Activated CD8-positive, alpha-beta memory T cell treated with anti-CD3 and anti-CD28 coated beads for 4 hours (primary cell): ENCODE measurements at regions not wholly inside any gene's neighbourhood (a gene's known extent, or its start where the extent isn't known, plus 50 kb on each side); places are given as distances from the start of the nearest gene placed in this dataset.

Experiments used
- DNase-seq, 2 donors: peaks; one replicate each; pipeline ENCODE4 v3.0.0-alpha.2; 2020; ENCODE audit warnings: low read depth in 2 of 2

- no peak for DNase-seq
Observed at GRCh38 chr2:38450509-38450908, 73.4 kb upstream of the ATL2 start.

DNA sequence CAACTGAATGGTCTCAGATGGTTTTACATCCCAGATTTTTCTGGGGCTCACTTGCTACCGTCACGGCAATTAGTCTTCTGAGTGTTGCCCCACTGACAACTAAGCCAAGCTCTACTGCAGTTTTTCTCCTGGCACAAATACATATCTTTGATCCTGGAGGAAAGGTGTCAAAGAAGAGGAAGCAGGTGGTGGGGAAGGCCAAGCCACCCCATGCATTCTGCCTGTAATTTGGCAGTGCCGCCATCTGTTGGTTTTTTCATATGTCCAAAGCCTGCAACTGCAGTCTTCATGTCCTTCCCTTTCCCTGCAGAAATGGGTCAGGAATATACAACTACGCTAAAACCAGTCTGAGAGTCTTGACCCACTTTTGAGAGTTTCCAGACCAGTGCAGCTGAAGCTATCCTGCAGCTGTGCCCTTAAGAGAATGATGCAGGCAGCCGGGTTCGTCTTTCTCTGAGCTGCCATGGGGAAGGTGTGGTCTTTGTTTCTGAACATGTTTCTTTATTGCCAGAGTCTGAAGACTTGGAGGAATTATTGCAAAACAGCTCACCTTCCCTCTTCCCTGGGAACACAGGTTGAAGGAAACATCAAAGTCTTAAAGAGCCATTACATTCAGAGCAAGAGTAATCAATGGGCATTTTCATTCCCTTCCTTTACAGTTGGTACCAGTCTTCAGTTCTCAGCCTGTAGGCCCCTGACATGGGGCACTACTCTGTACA lies 71.8 kb upstream of the ATL2 start:
- DNase-seq = no peak

GRCh38 chr2:38446906-38447561 lies 70.0 kb upstream of the ATL2 start:
- DNase-seq = no peak

DNA sequence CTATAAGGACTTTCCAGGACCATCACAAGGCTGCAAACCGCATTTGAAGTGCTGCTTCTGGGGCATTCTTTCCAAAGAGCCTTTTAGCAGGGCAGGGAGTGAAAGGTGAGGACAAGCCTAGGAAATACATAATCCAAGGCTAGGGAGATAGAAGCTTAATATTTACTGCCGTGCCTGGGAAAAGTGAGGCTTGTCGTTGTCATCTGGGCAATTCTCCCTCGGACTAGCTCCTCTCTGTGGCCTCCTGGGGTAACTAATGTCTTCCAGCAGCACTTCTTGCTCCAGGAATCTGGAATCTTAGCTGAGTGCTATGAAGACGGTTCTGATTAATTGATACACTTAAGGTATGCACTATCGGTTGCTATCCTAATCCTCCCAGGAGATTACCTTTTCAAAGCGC lies 69.3 kb upstream of the ATL2 start:
- DNase-seq = no peak

DNA sequence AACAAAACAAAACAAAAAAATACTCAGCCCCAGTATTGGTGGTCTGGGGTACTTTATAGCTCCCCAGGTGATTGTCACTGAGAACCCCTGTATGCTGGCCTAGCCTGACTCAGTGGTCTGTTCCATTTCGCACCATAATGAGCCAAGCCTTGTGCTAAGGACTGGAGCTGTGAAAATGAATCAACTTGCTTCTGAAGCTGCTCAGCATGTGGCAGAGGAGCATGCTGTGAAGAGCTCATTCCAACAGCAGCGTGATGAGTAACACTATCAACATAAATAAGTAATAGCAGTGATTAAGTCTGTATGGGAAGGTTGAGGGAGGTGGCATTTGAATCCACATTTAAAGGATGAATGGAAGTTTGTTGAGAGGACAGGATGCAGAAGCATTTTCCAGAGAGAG lies 67.2 kb upstream of the ATL2 start:
- no peak for DNase-seq

DNA sequence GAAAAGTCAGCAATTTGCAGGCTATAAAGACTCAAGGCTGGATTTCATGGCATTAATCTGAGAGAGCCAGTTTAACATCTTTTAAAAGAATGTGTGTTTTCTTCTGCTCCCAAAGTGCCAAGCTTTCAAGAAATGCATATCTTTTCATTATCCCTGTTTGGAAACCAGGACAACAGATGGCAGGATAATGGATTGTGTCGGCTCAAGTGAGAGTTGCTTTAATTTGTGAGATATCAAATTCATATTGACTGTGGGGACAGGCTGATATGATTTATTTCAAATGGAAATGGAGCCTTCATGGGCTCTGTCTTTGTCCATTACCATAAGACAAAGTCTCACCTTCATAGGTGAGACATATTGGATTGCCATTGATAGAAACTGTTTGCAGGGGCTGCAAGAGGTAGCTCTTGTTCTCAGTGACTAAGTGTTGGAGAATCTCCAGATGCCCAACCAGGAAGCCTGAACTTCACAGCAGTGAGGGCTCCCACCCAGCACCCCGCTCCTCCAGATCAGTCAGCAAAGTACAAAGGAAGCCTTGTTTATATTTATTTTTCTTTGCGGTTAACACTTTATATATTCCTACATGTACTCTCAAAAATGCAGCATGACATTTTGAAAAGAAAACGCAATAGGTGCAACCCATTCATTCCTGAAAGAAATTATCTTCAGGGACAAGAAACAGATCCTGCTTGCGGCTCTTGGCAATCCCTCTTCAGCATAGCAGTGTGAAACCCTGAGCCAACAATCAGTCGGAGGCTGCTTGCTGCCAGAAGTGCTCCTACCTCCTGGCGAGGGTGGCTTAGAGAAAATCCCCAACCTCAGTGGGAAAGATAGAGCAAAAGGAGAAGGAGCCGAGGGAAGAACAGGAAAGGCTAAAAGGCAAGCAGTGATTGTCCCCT lies 65.8 kb upstream of the ATL2 start:
- no peak for DNase-seq

DNA sequence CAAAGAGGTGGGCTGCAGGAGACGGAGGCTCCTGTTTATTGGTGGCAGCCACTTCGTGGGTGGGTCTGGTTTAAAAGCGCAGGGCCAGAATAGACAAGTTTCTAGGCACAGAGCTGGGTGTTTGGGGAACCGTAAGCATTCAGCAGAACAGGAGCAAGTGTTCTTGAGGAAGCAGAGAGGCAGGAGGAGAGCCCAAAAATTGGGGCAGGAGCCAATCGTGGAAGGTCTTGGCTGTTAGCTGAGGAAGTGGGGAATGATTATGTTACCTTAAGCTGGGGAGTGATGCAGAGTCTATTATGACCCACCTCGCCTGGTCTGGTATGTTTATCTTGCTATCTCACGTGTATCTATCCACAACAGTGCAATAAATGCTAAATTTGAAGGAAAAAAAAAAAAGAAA lies 64.3 kb upstream of the ATL2 start:
- DNase-seq = no peak

DNA sequence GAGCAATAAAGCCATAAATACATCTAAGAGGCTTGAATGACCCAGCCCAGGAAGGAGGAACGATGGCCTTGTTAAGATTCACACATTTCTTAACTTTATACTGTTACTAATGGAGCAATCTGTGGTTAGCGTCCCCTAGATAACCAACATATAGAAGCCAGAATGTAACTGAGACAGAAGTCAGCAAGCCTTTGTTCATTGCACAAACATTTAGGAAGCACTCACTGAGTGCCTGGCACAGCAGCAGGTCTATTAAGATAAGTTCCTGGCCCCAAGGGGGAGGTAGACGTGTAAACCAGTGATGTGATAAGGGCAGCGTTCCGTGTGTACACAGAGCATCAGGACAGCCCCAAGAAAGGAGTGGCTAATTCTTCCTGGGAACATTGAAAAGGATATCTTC lies 63.6 kb upstream of the ATL2 start:
- DNase-seq = no peak

DNA sequence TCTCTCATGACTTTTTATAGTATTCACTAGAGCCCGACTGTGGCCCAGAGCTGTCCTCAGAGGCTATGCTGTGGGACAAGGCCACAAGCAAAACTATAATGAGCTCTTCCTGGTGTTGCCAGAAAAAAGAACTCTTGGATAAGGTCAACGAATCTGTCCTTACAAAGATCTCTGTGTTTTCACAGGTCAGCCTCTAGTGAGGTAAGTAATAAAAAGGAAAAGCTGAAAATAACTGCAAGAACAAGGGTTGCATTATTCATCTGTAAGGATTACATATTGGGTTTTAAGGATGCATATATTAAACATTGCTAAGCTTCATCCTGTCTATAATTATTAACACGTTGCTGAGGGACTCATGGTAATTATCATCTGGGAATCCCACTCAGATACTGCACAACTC lies 62.8 kb upstream of the ATL2 start:
- DNase-seq = no peak

- DNase-seq = no peak
Observed at GRCh38 chr2:38438883-38439612, 62.0 kb upstream of the ATL2 start.

DNA sequence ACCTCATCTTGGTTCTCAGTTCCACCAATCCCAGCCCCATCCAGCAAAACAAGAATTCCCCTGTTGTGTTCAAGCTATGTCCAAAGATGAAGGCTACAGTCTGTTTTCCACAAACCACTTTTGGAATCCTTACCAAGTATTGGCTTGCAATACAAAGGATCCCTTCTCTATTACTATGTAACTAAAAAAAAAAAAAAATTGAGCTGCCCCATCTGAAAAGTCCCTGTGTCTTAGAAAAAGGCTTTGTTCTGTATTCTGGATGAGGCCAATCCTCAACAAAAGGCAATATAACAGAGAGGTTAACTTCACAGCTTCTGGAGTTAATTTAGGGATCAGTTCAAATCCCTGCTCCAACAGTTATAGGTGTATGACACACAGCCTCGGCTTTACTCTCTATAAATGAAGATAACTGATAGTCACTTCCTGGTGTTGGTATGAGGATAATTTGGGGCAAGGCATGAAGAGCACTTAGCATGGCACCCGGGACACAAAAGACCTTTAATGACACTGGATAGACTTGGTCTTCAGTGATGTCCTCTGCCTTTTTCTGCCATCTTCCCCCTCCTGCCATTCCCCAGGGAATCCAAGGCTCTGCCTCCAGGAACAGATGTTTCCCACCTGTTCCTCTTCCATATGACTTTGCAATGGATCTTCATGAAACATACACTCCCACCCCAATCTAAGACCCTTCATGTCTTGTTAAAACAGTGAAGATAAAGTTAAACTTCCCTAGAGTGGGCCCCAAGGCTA lies 61.2 kb upstream of the ATL2 start:
- DNase-seq = no peak

- no peak for DNase-seq
Observed at GRCh38 chr2:38436227-38436664, 59.2 kb upstream of the ATL2 start.

DNA sequence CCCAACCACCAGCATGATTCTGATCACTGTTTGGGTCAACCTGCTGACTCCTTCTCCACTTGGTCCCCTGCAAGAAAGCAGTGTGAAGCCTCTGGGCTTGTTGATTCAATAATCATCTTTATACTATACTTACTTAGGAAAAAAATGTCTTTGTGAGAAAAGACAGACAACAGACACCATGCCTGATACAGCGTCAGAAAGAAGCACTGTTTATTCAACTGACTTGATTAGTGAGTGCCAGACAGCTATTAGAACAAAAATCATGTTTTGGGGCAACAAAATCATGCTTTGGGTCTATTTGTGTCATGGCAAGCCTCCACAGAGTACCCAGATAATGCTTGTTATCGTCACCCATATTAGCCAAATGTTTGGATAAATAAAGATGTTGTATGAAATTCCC lies 58.7 kb upstream of the ATL2 start:
- no peak for DNase-seq

DNA sequence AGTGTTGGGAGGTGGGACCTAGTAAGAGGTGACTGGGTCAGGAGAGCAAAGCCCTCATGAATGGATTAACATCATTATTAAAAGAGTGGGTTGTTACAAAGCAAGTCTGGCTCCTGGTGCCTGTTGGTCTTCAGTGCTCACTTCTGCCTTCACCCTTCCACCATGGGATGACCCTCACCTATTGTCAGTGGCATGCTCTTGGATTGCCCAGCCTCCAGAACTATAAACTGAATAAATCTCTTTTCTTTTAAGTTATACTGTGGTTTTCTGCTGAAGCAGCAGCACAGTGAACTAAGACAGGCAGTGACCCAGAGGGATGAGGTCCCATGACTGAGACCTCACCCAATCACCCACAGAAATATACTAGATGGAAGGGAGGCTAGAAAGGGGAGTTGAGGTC lies 57.5 kb upstream of the ATL2 start:
- DNase-seq = no peak

GRCh38 chr2:38433607-38433975 lies 56.5 kb upstream of the ATL2 start:
- no peak for DNase-seq

- no peak for DNase-seq
Observed at GRCh38 chr2:38432820-38433606, 55.9 kb upstream of the ATL2 start.

GRCh38 chr2:38430597-38431207 lies 53.6 kb upstream of the ATL2 start:
- no peak for DNase-seq

- no peak for DNase-seq
Observed at GRCh38 chr2:38430196-38430595, 53.1 kb upstream of the ATL2 start.

- DNase-seq = no peak
Observed at GRCh38 chr2:38427936-38428335, 50.9 kb upstream of the ATL2 start.

GRCh38 chr2:38427054-38427453 lies 50.0 kb upstream of the ATL2 start:
- DNase-seq = no peak
